ENCODE measurements at regions not wholly inside any gene's neighbourhood (a gene's known extent, or its start where the extent isn't known, plus 50 kb on each side); places are given as distances from the start of the nearest gene placed in this dataset.

GRCh38 chr22:49066619-49067018 is 761.1 kb downstream of the BRD1 start:
- TF ChIP-seq CTCF (IDR thresholded peaks at IDR 0.05) (no peak), POLR2A (IDR thresholded peaks at IDR 0.05) (no peak)
